CD4-positive, CD25-positive, alpha-beta regulatory T cell (primary cell): ENCODE measurements at regions not wholly inside any gene's neighbourhood (a gene's known extent, or its start where the extent isn't known, plus 50 kb on each side); places are given as distances from the start of the nearest gene placed in this dataset.

Source experiments
- ATAC-seq, 2 donors: fragments of 150-1000 bp; cut with Tn5 transposase; one replicate each; pipeline ENCODE4 v1.10.0; 2021; ENCODE audit warnings: low read depth in 2 of 2, moderate number of reproducible peaks in 2 of 2, moderate library complexity in 1 of 2
- DNase-seq, 3 donors: peaks; one replicate each; pipeline versions ENCODE4 v3.0.0 to v3.0.0-alpha.2; 2012 to 2022; ENCODE audit warnings: mixed read lengths in 1 of 3
- H3K27ac ChIP-seq: one replicate; pipeline ENCODE4 v1.7.0; 2013; ENCODE audit warnings: mild to moderate bottlenecking, low read length; ENCODE audit not compliant: insufficient read depth, poor library complexity, severe bottlenecking
- H3K27me3 ChIP-seq: one replicate; pipeline ENCODE4 v1.7.0; 2013; ENCODE audit warnings: low read length; ENCODE audit not compliant: control insufficient read depth, insufficient read depth
- H3K36me3 ChIP-seq: one replicate; pipeline ENCODE4 v1.7.0; 2013; ENCODE audit warnings: mild to moderate bottlenecking, low read length, moderate library complexity; ENCODE audit not compliant: control insufficient read depth, insufficient read depth
- H3K4me1 ChIP-seq: 2 replicates; pipeline ENCODE4 v1.7.0; 2013; ENCODE audit warnings: mild to moderate bottlenecking, low read length; ENCODE audit not compliant: insufficient read depth, control insufficient read depth, poor library complexity, severe bottlenecking
- H3K4me3 ChIP-seq: one replicate; pipeline ENCODE4 v1.7.0; 2013; ENCODE audit warnings: low read depth, mild to moderate bottlenecking, low read length, moderate library complexity
- H3K9me3 ChIP-seq, 2 experiments: 1 replicate in 1 of 2; 2 replicates in 1 of 2; pipeline ENCODE4 v1.7.0; 2013; ENCODE audit warnings: low read length in 2 of 2, mild to moderate bottlenecking in 1 of 2, moderate library complexity in 1 of 2; ENCODE audit not compliant: control insufficient read depth in 2 of 2
- H3K27ac Mint-ChIP-seq, 3 donors: one replicate each; pipeline ENCODE4 v1.8.0; 2020 to 2022; ENCODE audit warnings: mild to moderate bottlenecking in 3 of 3, mixed read lengths in 3 of 3, moderate library complexity in 2 of 3
- H3K27me3 Mint-ChIP-seq: one replicate; pipeline ENCODE4 v1.8.0; 2022; ENCODE audit warnings: mild to moderate bottlenecking, mixed read lengths
- H3K36me3 Mint-ChIP-seq: one replicate; pipeline ENCODE4 v1.8.0; 2020; ENCODE audit warnings: mixed read lengths
- H3K4me1 Mint-ChIP-seq, 4 donors: one replicate each; pipeline ENCODE4 v1.8.0; 2020 to 2022; ENCODE audit warnings: mixed read lengths in 4 of 4, mild to moderate bottlenecking in 1 of 4
- H3K4me3 Mint-ChIP-seq, 4 donors: one replicate each; pipeline ENCODE4 v1.8.0; 2020 to 2022; ENCODE audit warnings: mild to moderate bottlenecking in 4 of 4, mixed read lengths in 4 of 4, moderate library complexity in 3 of 4
- H3K9me3 Mint-ChIP-seq, 7 donors: one replicate each; pipeline ENCODE4 v1.8.0; 2020 to 2022; ENCODE audit warnings: mixed read lengths in 7 of 7, mild to moderate bottlenecking in 3 of 7, moderate library complexity in 2 of 7

DNA sequence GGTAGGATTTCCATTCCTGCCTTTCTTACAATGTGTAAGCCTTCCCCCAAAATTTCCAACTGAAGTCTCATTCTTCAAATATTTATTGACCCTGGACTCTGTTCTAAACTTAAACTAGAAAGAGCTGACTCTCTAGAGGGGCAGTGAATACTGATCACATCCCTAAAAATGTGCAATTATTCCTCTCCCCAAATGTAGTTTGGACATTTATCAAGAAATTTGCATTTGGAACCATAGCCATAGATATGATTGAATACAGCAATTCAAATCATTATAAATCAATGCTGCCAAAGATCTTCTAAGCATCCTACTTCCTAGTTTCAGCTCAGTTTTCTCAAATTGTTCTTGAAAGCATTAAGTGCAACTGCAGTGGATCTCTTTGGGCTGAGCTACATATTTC is 525.7 kb downstream of the RAB28 start:
- Mint-ChIP-seq H3K27ac (no peak overlapping the region), H3K4me1 (no peaks in the 10 kb centered on the region), H3K27me3 (no peaks in the 10 kb centered on the region), H3K36me3 (no peaks in the 10 kb centered on the region), H3K9me3 (peaks cover 0 to 3% (median 0%) of the 10 kb centered on the region in 7 donors), H3K4me3 (no peak overlapping the region)
- DNase-seq (no peak), ATAC-seq (no peak)
- Histone ChIP-seq H3K36me3 (no peaks in the 10 kb centered on the region), H3K4me3 (no peak overlapping the region), H3K4me1 (no peaks in the 10 kb centered on the region), H3K27ac (no peak overlapping the region), H3K9me3 (no peaks in the 10 kb centered on the region), H3K27me3 (no peaks in the 10 kb centered on the region)

DNA sequence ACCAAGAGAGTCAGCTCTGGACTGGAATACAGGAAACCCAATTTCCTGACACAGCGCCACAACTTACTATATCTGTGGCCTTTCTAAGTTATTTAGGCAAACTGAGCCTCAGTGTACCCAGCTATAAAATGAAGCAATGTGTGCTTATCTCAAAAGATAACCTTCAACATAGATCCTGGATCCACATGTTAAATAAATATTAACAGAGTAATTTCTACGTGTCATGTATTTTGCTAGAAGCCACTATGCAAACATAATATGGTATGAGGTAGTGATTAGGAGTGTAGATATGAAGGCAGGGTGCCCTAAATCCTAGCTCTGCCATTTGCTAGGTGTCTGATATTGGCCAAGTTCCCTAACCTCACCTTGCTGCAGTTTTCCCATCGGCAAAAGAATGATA is 527.0 kb downstream of the RAB28 start:
- Histone ChIP-seq H3K4me1 (no peaks in the 10 kb centered on the region), H3K36me3 (no peaks in the 10 kb centered on the region), H3K27me3 (no peaks in the 10 kb centered on the region), H3K9me3 (no peaks in the 10 kb centered on the region), H3K4me3 (no peak overlapping the region), H3K27ac (no peak overlapping the region)
- Mint-ChIP-seq H3K27ac (no peak overlapping the region), H3K4me3 (no peak overlapping the region), H3K4me1 (no peaks in the 10 kb centered on the region), H3K27me3 (no peaks in the 10 kb centered on the region), H3K36me3 (no peaks in the 10 kb centered on the region), H3K9me3 (peaks cover 0 to 3% (median 0%) of the 10 kb centered on the region in 7 donors)
- ATAC-seq = no peak
- no peak for DNase-seq

DNA sequence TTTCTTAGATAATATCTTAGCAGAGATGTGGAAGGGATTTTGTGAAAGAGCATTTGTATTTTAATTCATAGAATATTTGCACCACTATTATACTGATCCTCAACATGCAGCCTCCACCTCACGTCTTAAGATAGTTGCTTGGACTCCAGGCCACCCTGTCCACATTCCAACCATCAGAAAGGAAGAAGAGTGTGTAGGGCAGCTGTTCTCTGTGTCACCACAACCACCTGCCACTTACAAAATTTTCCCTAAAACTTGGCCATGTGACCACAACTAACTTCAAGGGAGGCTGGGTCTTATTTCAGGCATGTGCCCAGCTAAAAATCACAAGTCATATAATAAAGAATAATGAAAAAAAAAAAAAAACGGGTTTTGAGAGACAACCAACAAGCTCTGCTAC is 528.1 kb downstream of the RAB28 start:
- DNase-seq (no peak), ATAC-seq (no peak)
- H3K9me3 ChIP-seq = no peaks in the 10 kb centered on the region
- H3K4me1 ChIP-seq = no peaks in the 10 kb centered on the region
- no peak overlapping the region for H3K4me3 ChIP-seq
- H3K27ac ChIP-seq = no peak overlapping the region
- no peaks in the 10 kb centered on the region for H3K36me3 Mint-ChIP-seq
- no peak overlapping the region for H3K27ac Mint-ChIP-seq
- H3K36me3 ChIP-seq = no peaks in the 10 kb centered on the region
- H3K27me3 Mint-ChIP-seq = no peaks in the 10 kb centered on the region
- no peaks in the 10 kb centered on the region for H3K4me1 Mint-ChIP-seq
- H3K9me3 Mint-ChIP-seq = peaks cover 0 to 3% (median 2%) of the 10 kb centered on the region in 7 donors
- H3K27me3 ChIP-seq = no peaks in the 10 kb centered on the region
- no peak overlapping the region for H3K4me3 Mint-ChIP-seq

DNA sequence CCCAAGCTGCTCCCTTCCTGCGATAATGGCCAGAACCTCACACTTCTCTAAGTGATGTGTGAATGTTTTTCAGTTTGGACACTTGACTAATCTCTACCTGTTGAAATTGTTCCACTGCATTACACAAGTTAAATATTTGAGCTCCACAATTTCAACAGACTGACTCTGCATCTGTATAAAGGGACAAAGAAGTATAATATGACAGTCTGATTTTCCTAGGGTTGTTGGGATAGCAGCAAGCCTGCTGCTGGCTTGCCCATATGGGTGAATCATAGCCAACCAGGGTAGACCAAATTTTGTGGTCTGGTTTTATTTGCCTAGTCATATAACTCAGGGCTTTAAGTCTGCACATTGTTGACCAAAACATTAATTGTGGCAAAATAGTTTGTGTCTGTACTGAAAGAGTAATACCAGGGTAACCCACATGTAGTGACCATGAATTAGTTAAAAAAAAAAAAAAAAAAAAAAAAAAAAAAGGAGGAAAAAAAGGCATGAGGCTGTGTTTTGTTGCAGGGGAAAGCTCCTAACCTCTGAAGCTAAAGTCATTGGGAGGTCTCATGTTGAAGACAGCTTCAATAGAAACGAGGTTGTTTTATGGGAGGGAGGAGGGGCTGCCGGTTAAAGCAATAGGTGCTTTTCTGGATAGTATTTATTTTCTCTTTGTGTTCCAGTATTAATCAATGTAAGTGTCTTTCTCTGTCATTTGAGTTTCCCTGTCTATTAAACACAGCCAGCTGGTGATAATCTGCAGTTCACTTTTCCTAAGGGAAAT is 534.2 kb downstream of the RAB28 start:
- Histone ChIP-seq H3K4me1 (no peaks in the 10 kb centered on the region), H3K4me3 (no peak overlapping the region), H3K27me3 (no peaks in the 10 kb centered on the region), H3K27ac (no peak overlapping the region), H3K36me3 (no peaks in the 10 kb centered on the region), H3K9me3 (peaks cover 0 to 2% of the 10 kb centered on the region in 2 experiments)
- Mint-ChIP-seq H3K27ac (no peak overlapping the region), H3K27me3 (no peaks in the 10 kb centered on the region), H3K36me3 (no peaks in the 10 kb centered on the region), H3K4me1 (no peaks in the 10 kb centered on the region), H3K9me3 (peaks cover 0 to 4% (median 0%) of the 10 kb centered on the region in 7 donors), H3K4me3 (no peak overlapping the region)
- no peak for DNase-seq
- ATAC-seq = no peak

DNA sequence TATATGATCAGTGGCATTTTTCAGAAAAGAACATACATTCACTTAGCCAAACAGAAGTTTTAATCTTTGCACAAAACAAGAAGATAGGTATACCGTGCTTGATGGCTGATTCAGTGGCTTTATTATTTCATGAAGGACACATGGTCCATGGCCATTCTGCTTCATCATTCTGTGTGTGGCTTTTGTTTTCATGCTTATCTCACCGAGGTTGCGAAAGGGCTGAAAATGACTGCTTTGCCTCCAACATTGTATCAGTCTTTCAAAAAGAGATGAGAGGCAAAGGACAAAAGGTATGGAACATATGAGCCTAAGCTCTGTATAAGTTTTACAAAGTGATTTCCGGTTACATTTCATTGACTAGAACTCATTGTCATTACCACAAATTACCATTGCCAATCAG is 541.1 kb downstream of the RAB28 start:
- Histone ChIP-seq H3K36me3 (no peaks in the 10 kb centered on the region), H3K27ac (no peak overlapping the region), H3K4me1 (no peaks in the 10 kb centered on the region), H3K4me3 (no peak overlapping the region), H3K9me3 (peaks cover 0 to 2% of the 10 kb centered on the region in 2 experiments), H3K27me3 (no peaks in the 10 kb centered on the region)
- Mint-ChIP-seq H3K27me3 (no peaks in the 10 kb centered on the region), H3K27ac (no peak overlapping the region), H3K4me3 (no peak overlapping the region), H3K9me3 (peaks cover 0 to 8% (median 2%) of the 10 kb centered on the region in 7 donors), H3K4me1 (no peaks in the 10 kb centered on the region), H3K36me3 (no peaks in the 10 kb centered on the region)
- no peak for ATAC-seq
- DNase-seq = no peak

DNA sequence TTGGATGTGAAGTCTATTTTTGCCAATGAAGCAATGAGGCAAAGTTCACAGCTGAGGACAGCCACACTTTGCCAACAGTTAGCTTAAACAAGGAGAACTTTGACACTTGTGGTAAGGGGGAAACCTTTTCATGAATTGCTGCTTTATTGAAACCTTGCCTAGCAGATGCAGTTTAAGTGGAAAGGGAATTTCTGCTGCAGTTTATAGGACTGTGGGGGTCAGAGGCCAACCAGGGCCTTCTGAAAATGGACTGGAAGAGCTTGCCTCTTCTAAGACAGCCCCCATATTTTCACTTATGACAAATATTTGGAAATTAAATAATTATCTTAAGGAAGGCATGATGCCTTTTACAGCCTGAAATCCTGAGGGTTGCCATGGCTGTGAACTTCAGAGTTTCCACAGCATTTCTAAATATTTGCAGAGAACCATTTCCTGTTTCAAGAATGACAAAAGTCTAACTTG is 550.3 kb downstream of the RAB28 start:
- H3K9me3 ChIP-seq = no peaks in the 10 kb centered on the region

DNA sequence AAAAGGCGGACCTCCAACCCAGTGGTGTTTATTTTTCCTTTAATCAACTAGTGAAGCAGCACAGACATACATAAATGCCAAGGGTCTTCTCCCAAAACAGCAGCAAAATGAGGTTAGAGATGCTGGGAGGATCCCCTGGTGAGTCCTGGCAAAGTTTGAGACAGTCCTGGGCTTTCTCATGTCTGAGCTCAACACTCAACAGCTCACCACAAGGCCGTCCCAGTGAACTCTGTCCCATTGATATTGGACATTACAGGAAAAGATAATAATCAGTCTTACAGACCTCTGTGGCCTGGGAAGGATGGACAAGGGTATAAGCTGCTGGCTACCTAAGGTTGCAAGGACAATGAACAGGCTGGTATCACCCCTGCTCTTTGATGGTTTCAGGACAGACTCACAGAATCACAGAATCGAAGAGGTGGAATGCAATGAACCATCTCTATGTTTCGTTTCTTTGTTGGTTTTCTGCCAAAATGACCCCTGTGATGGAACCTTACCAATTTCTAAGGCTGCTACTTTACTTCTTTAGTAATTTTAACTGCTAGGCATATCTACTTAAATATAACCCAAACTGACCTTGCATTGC is 551.8 kb downstream of the RAB28 start:
- DNase-seq (no peak), ATAC-seq (no peak)
- Mint-ChIP-seq H3K27me3 (no peaks in the 10 kb centered on the region), H3K9me3 (peaks cover 0 to 9% (median 4%) of the 10 kb centered on the region in 7 donors), H3K4me3 (no peak overlapping the region), H3K27ac (no peak overlapping the region), H3K36me3 (no peaks in the 10 kb centered on the region), H3K4me1 (no peaks in the 10 kb centered on the region)
- no peak overlapping the region for H3K4me3 ChIP-seq
- no peaks in the 10 kb centered on the region for H3K27me3 ChIP-seq
- H3K9me3 ChIP-seq = no peaks in the 10 kb centered on the region
- H3K36me3 ChIP-seq = no peaks in the 10 kb centered on the region
- no peaks in the 10 kb centered on the region for H3K4me1 ChIP-seq
- H3K27ac ChIP-seq = no peak overlapping the region

More for the DNA sequence above, 550.3 kb downstream of the RAB28 start:
- no peak for ATAC-seq
- Mint-ChIP-seq H3K27ac (no peak overlapping the region), H3K27me3 (no peaks in the 10 kb centered on the region), H3K36me3 (no peaks in the 10 kb centered on the region), H3K9me3 (peaks cover 0 to 9% (median 4%) of the 10 kb centered on the region in 7 donors), H3K4me1 (no peaks in the 10 kb centered on the region), H3K4me3 (no peak overlapping the region)
- DNase-seq = no peak
- Histone ChIP-seq H3K36me3 (no peaks in the 10 kb centered on the region), H3K4me3 (no peak overlapping the region), H3K4me1 (no peaks in the 10 kb centered on the region), H3K27ac (no peak overlapping the region), H3K27me3 (no peaks in the 10 kb centered on the region)

DNA sequence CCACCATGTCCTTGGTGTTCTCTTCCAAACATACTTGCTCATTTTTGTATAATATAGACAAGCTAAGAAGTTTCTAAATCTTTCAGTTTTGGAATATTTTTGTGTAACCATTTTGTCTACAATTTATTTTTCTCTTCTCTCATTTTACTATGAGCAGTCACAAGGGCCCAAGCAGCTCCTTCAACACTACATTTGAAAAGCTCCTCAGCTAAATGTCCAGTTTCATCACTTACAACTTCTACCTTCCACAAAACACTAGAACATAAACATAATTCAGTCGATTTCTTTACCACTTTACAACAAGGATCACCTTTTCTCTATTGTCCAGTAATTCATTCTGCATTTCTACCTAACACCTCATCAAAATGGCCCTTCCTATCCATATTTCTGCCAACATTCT is 554.4 kb downstream of the RAB28 start:
- no peak overlapping the region for H3K27ac ChIP-seq
- H3K27me3 ChIP-seq = no peaks in the 10 kb centered on the region
- Mint-ChIP-seq H3K9me3 (peaks cover 0 to 7% (median 2%) of the 10 kb centered on the region in 7 donors), H3K4me1 (no peaks in the 10 kb centered on the region), H3K36me3 (no peaks in the 10 kb centered on the region), H3K27ac (no peak overlapping the region), H3K27me3 (no peaks in the 10 kb centered on the region), H3K4me3 (no peak overlapping the region)
- H3K36me3 ChIP-seq = no peaks in the 10 kb centered on the region
- no peaks in the 10 kb centered on the region for H3K4me1 ChIP-seq
- DNase-seq (no peak), ATAC-seq (no peak)
- no peaks in the 10 kb centered on the region for H3K9me3 ChIP-seq
- no peak overlapping the region for H3K4me3 ChIP-seq
